ENCODE measurements at regions not wholly inside any gene's neighbourhood (a gene's known extent, or its start where the extent isn't known, plus 50 kb on each side); places are given as distances from the start of the nearest gene placed in this dataset.

DNA sequence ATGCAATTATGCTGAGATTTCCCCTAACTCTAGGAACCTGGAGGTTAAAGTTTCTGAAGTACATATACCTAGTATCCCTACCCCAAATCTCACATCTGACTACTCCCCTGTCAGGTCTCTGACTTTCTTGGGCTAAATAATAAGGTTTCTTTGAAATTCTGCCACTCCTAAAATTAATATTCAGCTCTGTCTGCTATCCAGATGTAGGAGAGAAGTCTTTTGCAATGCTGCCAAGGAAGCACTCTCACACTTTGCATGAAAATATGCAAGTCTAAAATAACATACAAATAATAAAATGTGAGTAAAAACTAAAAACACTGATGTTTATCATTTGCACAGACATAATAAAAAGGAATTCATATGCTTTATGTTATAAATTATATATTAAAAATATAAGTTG lies 196.9 kb upstream of the LRFN5 start:
- Histone ChIP-seq H3K27me3 (ENCODE audit: control insufficient read depth, insufficient read depth) (no peaks in the 10 kb centered on the region), H3K4me3 (ENCODE audit: low read length) (no peak overlapping the region), H3K9me3 (ENCODE audit: control insufficient read depth, low read length) (no peaks in the 10 kb centered on the region), H3K27ac (ENCODE audit: low read length) (no peak overlapping the region), H3K4me1 (ENCODE audit: control insufficient read depth, insufficient read depth, low read length) (no peaks in the 10 kb centered on the region)
- DNase-seq (no peak), ATAC-seq (no peak)
- intact Hi-C loops (cut with DNase I): no loop called here

DNA sequence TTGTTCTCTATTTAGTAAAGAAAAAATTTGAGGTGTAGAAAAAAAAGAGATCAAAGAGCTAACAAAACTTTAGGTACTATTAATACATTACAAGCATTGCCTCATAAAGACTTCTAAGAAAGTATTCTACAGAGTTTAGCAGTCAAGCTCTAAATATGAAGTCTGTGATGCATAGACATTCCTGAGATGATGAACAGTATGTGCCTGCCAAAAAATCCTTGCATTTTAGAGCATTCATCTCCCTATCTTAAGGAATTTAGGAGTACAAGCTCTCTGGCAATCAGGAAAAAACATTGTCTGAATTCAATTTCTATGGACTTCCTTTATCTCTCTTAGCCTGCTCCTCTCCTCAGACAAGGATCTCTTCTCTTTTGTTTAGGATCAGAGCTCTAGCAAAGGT lies 202.6 kb upstream of the LRFN5 start:
- intact Hi-C loops (cut with DNase I): no loop called here
- H3K9me3 ChIP-seq (ENCODE audit: control insufficient read depth, low read length): no peaks in the 10 kb centered on the region

DNA sequence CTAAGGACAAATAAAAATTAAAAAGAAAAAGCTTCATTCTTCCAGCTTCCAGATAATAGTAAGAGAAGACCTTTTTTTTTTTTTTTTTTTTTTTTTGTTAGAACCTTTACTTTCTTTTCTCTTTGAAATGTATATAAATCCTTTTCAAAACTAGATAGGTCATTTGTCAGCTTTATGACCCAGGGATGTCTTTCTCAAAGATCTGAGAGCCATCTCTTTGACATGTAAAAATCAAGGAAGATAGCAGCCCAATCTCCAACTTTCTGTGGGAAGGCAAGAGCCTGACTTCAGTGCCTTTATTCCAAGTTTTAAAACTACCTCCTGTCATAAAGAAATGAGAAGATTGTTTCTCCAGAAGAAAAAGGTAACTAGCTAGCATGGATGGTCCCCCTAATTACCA lies 203.3 kb upstream of the LRFN5 start:
- intact Hi-C loops (cut with DNase I): no loop called here
- Histone ChIP-seq H3K4me1 (ENCODE audit: control insufficient read depth, insufficient read depth, low read length) (no peaks in the 10 kb centered on the region), H3K27ac (ENCODE audit: low read length) (no peak overlapping the region), H3K4me3 (ENCODE audit: low read length) (no peak overlapping the region), H3K27me3 (ENCODE audit: control insufficient read depth, insufficient read depth) (no peaks in the 10 kb centered on the region), H3K9me3 (ENCODE audit: control insufficient read depth, low read length) (no peaks in the 10 kb centered on the region)
- ATAC-seq (no peak), DNase-seq (no peak)

More for the DNA sequence above, 202.6 kb upstream of the LRFN5 start:
- Histone ChIP-seq H3K27ac (ENCODE audit: low read length) (no peak overlapping the region), H3K4me1 (ENCODE audit: control insufficient read depth, insufficient read depth, low read length) (no peaks in the 10 kb centered on the region), H3K4me3 (ENCODE audit: low read length) (no peak overlapping the region), H3K27me3 (ENCODE audit: control insufficient read depth, insufficient read depth) (no peaks in the 10 kb centered on the region)
- ATAC-seq (no peak), DNase-seq (no peak)

DNA sequence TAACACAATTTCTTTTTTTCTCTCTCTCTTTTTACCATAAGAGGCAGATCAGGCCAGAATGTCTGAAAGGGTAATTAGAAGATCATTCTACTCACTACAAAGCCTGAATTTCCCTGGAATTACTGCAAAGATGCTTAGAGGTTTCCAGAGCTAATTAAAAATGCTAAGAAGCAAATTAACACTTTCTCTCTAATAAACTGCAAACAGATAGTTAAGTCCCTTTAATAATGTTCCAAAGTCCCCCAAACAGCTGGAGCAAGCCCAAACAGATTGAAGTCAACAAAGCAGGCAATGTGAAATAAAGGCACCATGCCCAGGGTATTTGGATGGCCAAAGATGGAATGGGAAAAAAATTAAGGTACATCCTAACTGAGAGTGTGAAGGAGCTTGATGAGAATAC lies 208.8 kb upstream of the LRFN5 start:
- Histone ChIP-seq H3K9me3 (ENCODE audit: control insufficient read depth, low read length) (no peaks in the 10 kb centered on the region), H3K27me3 (ENCODE audit: control insufficient read depth, insufficient read depth) (no peaks in the 10 kb centered on the region), H3K27ac (ENCODE audit: low read length) (no peak overlapping the region), H3K4me1 (ENCODE audit: control insufficient read depth, insufficient read depth, low read length) (no peaks in the 10 kb centered on the region), H3K4me3 (ENCODE audit: low read length) (no peak overlapping the region)
- no peak for ATAC-seq
- DNase-seq: no peak
- intact Hi-C loops (cut with DNase I): no loop called here

DNA sequence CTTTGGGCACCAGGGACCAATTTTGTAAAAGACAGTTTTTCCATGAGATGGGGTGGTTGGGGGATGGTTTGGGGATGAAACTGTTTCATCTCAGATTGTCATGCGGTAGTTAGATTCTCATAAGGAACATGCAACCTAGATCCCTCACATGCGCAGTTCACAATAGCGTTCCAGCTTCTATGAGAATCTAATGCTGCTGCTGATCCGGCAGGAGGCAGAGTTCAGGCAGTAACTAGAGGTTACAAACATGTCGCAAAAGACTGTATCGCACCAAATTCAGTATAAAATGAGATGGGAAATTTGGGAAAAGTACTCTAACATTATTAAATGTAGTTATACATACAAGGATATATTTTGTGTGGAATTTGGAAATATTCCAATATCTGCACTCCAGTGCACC lies 213.2 kb upstream of the LRFN5 start:
- intact Hi-C loops (cut with DNase I): no loop called here
- ATAC-seq (no peak), DNase-seq (no peak)
- Histone ChIP-seq H3K9me3 (ENCODE audit: control insufficient read depth, low read length) (no peaks in the 10 kb centered on the region), H3K27me3 (ENCODE audit: control insufficient read depth, insufficient read depth) (no peaks in the 10 kb centered on the region), H3K4me1 (ENCODE audit: control insufficient read depth, insufficient read depth, low read length) (no peaks in the 10 kb centered on the region), H3K27ac (ENCODE audit: low read length) (no peak overlapping the region), H3K4me3 (ENCODE audit: low read length) (no peak overlapping the region)
- 85% methylated on average over 6 of the region's 6 CpGs for WGBS

DNA sequence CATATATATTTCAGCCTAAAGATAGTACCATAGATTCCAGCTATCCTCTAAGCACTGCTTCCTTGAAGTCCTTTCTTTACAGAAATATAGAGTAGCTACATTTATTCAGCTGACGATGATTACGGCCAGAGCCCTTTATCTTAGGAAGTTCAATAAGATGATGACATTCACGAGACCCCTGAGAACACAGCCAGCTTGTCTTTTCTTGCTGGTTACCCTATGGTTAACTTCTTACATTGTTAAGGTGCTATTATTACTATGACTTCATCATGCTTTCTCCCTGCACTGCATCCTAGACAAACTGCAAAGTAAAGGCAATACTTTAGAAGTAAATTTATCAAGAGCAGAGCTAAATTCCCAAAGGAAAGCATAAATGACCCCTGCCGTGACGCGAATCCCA lies 214.4 kb upstream of the LRFN5 start:
- no peaks in the 10 kb centered on the region for H3K4me1 ChIP-seq (ENCODE audit: control insufficient read depth, insufficient read depth, low read length)
- no peaks in the 10 kb centered on the region for H3K9me3 ChIP-seq (ENCODE audit: control insufficient read depth, low read length)
- intact Hi-C loops (cut with DNase I): no loop called here
- no peak overlapping the region for H3K27ac ChIP-seq (ENCODE audit: low read length)
- H3K27me3 ChIP-seq (ENCODE audit: control insufficient read depth, insufficient read depth): no peaks in the 10 kb centered on the region
- DNase-seq (no peak), ATAC-seq (no peak)
- 69% methylated on average over 6 of the region's 6 CpGs for WGBS
- H3K4me3 ChIP-seq (ENCODE audit: low read length): no peak overlapping the region

DNA sequence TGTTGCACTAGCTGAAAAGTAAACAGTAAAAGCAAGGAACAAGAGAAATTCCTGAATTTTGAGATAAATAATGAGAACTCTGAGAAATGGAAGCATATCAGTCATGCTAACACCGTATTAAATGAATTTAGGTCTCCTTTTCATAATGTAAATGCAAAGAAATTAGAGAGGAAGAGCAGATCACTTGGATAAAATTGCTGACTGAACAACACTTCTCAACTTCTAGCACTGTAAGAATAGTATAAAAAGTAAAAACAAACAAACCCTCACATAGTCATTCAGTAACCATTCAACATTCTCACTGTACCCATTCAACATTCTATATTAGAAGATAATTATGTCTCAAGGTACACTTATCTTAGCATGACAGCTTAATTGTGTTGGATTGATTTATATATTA lies 217.3 kb upstream of the LRFN5 start:
- no peak for ATAC-seq
- Histone ChIP-seq H3K4me3 (ENCODE audit: low read length) (no peak overlapping the region), H3K9me3 (ENCODE audit: control insufficient read depth, low read length) (no peaks in the 10 kb centered on the region), H3K27ac (ENCODE audit: low read length) (no peak overlapping the region), H3K4me1 (ENCODE audit: control insufficient read depth, insufficient read depth, low read length) (no peaks in the 10 kb centered on the region), H3K27me3 (ENCODE audit: control insufficient read depth, insufficient read depth) (no peaks in the 10 kb centered on the region)
- intact Hi-C loops (cut with DNase I): no loop called here
- DNase-seq: no peak
- WGBS: 76% methylated on average over 1 of the region's 1 CpG

DNA sequence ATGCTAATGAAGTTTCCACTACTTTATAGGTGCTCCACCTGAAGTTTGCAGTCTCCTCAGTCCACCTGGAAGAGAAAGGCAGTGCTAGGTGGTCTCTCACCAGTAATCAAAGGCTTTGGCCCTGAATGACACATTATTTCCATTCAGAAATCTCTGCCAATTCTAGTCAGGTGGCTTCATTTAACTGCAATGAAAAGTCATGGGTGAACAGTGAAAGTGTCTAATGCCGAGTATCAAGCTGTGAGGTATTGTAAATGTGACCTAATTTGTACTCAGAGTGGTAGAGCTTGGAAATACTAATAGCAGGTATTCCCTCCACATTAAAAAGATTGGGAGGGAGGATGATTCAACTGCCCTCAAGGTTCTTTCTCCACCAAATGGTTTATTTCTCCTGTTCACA lies 220.9 kb upstream of the LRFN5 start:
- WGBS: 81% methylated on average over 1 of the region's 1 CpG
- intact Hi-C loops (cut with DNase I): no loop called here
- no peaks in the 10 kb centered on the region for H3K9me3 ChIP-seq (ENCODE audit: control insufficient read depth, low read length)
- ATAC-seq: no peak
- no peak overlapping the region for H3K4me3 ChIP-seq (ENCODE audit: low read length)
- no peaks in the 10 kb centered on the region for H3K4me1 ChIP-seq (ENCODE audit: control insufficient read depth, insufficient read depth, low read length)
- H3K27me3 ChIP-seq (ENCODE audit: control insufficient read depth, insufficient read depth): no peaks in the 10 kb centered on the region
- no peak for DNase-seq
- H3K27ac ChIP-seq (ENCODE audit: low read length): no peak overlapping the region

- DNase-seq: no peak
- no peaks in the 10 kb centered on the region for H3K4me1 ChIP-seq (ENCODE audit: control insufficient read depth, insufficient read depth, low read length)
- H3K27ac ChIP-seq (ENCODE audit: low read length): no peak overlapping the region
- H3K9me3 ChIP-seq (ENCODE audit: control insufficient read depth, low read length): no peaks in the 10 kb centered on the region
- intact Hi-C loops (cut with DNase I): no loop called here
- no peak for ATAC-seq
- no peak overlapping the region for H3K4me3 ChIP-seq (ENCODE audit: low read length)
- no peaks in the 10 kb centered on the region for H3K27me3 ChIP-seq (ENCODE audit: control insufficient read depth, insufficient read depth)
Observed at GRCh38 chr14:41380017-41380416, 226.7 kb upstream of the LRFN5 start.

- DNase-seq (no peak), ATAC-seq (no peak)
- intact Hi-C loops (cut with DNase I): no loop called here
- no peaks in the 10 kb centered on the region for H3K9me3 ChIP-seq (ENCODE audit: control insufficient read depth, low read length)
- WGBS: 60% methylated on average over 2 of the region's 2 CpGs
- no peak overlapping the region for H3K4me3 ChIP-seq (ENCODE audit: low read length)
- no peaks in the 10 kb centered on the region for H3K27me3 ChIP-seq (ENCODE audit: control insufficient read depth, insufficient read depth)
- no peak overlapping the region for H3K27ac ChIP-seq (ENCODE audit: low read length)
- no peaks in the 10 kb centered on the region for H3K4me1 ChIP-seq (ENCODE audit: control insufficient read depth, insufficient read depth, low read length)
Observed at GRCh38 chr14:41378526-41378925, 228.2 kb upstream of the LRFN5 start.

- no peak for ATAC-seq
- no peak for DNase-seq
- 62% methylated on average over 2 of the region's 2 CpGs for WGBS
- intact Hi-C loops (cut with DNase I): no loop called here
- Histone ChIP-seq H3K27ac (ENCODE audit: low read length) (no peak overlapping the region), H3K4me1 (ENCODE audit: control insufficient read depth, insufficient read depth, low read length) (no peaks in the 10 kb centered on the region), H3K27me3 (ENCODE audit: control insufficient read depth, insufficient read depth) (no peaks in the 10 kb centered on the region), H3K9me3 (ENCODE audit: control insufficient read depth, low read length) (no peaks in the 10 kb centered on the region), H3K4me3 (ENCODE audit: low read length) (no peak overlapping the region)
Observed at GRCh38 chr14:41377932-41378331, 228.7 kb upstream of the LRFN5 start.

- WGBS: 81% methylated on average over 4 of the region's 4 CpGs
- ATAC-seq (no peak), DNase-seq (no peak)
- H3K27ac ChIP-seq (ENCODE audit: low read length): no peak overlapping the region
- no peaks in the 10 kb centered on the region for H3K9me3 ChIP-seq (ENCODE audit: control insufficient read depth, low read length)
- intact Hi-C loops (cut with DNase I): no loop called here
- H3K4me1 ChIP-seq (ENCODE audit: control insufficient read depth, insufficient read depth, low read length): no peaks in the 10 kb centered on the region
- H3K4me3 ChIP-seq (ENCODE audit: low read length): no peak overlapping the region
- H3K27me3 ChIP-seq (ENCODE audit: control insufficient read depth, insufficient read depth): no peaks in the 10 kb centered on the region
Observed at GRCh38 chr14:41374092-41374491, 232.6 kb upstream of the LRFN5 start.

Data from right cardiac atrium (tissue), 5 donors.